Uterus (tissue), 3 donors: ENCODE measurements at regions not wholly inside any gene's neighbourhood (a gene's known extent, or its start where the extent isn't known, plus 50 kb on each side); places are given as distances from the start of the nearest gene placed in this dataset.

Experiments
- DNase-seq, 2 donors: peaks; one replicate each; pipeline ENCODE4 v3.0.0-alpha.2; 2019 to 2020
- H3K27ac ChIP-seq, 2 donors: fragments of 200-600 bp; sonication (generic); 1 replicate in 1 of 2; 2 replicates in 1 of 2; pipeline ENCODE4 v1.5.1; 2016 to 2018
- H3K27me3 ChIP-seq, 2 donors: fragments of 200-600 bp; sonication (generic); one replicate each; pipeline ENCODE4 v1.5.1; 2018 to 2019; ENCODE audit warnings: control low read depth in 1 of 2
- H3K36me3 ChIP-seq, 2 donors: fragments of 200-600 bp; sonication (generic); one replicate each; pipeline ENCODE4 v1.5.1; 2019; ENCODE audit warnings: control low read depth in 1 of 2
- H3K4me1 ChIP-seq, 2 donors: fragments of 200-600 bp; sonication (generic); one replicate each; pipeline ENCODE4 v1.5.1; 2018 to 2019; ENCODE audit warnings: control low read depth in 1 of 2
- H3K4me3 ChIP-seq, 2 donors: fragments of 200-600 bp; sonication (generic); 1 replicate in 1 of 2; 2 replicates in 1 of 2; pipeline ENCODE4 v1.5.1; 2018 to 2019; ENCODE audit warnings: mild to moderate bottlenecking in 1 of 2
- H3K9me3 ChIP-seq, 2 donors: fragments of 200-600 bp; sonication (generic); one replicate each; pipeline ENCODE4 v1.5.1; 2019; ENCODE audit warnings: control low read depth in 1 of 2
- CTCF ChIP-seq, 4 experiments: fragments of 200-600 bp in 2 of 4; fragments of 450-650 bp in 2 of 4; sonication (generic) in 2 of 4; IDR thresholded peaks; one replicate each; pipeline ENCODE4 v1.5.1; 2016 to 2019; ENCODE audit warnings: antibody characterized with exemption in 4 of 4, mild to moderate bottlenecking in 2 of 4, moderate library complexity in 1 of 4
- POLR2A ChIP-seq, 2 donors: fragments of 450-650 bp; IDR thresholded peaks; one replicate each; pipeline ENCODE4 v1.6.1; 2016; ENCODE audit warnings: antibody characterized with exemption in 2 of 2, mild to moderate bottlenecking in 1 of 2, moderate library complexity in 1 of 2
- intact Hi-C: fragments of 100-400 bp; cut with DNase I; formaldehyde crosslinking; loops from one replicate; pipeline ENCODE4 v1.15.1; 2023; ENCODE audit warnings: low total_unique reads
- donor health status: DM: yes; HTN: yes; CAD: no.

GRCh38 chr4:14132301-14132700 is 504.8 kb upstream of the BOD1L1 start:
- Histone ChIP-seq H3K36me3 (no peaks in the 10 kb centered on the region), H3K27ac (no peak overlapping the region), H3K4me1 (no peaks in the 10 kb centered on the region), H3K9me3 (no peaks in the 10 kb centered on the region), H3K4me3 (no peak overlapping the region), H3K27me3 (no peaks in the 10 kb centered on the region)
- no peak for DNase-seq
- intact Hi-C loops = no loop called here
- TF ChIP-seq CTCF (IDR thresholded peaks at IDR 0.05) (no peak), POLR2A (IDR thresholded peaks at IDR 0.05) (no peak)

DNA sequence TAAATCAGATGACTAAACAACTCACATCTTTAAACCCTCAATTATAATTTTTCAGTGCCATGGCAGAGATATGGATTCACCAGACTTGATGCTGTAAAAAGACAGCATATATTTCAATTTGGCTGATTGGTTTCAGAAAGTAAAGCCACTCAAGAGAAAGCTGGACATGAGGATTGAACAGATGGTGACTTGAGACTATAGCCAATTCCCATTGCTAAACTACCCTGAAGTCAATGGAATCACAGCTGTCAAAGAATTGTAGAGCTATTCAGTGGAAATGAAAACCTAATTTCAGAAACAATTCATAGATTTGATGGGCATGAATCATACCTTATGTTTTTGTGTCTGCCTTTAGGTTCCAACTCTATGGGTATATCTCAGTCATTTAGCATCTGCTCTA is 510.6 kb upstream of the BOD1L1 start:
- Histone ChIP-seq H3K27me3 (no peaks in the 10 kb centered on the region), H3K4me3 (no peak overlapping the region), H3K36me3 (no peaks in the 10 kb centered on the region), H3K27ac (no peak overlapping the region), H3K9me3 (no peaks in the 10 kb centered on the region), H3K4me1 (no peaks in the 10 kb centered on the region)
- intact Hi-C loops = no loop called here
- no peak for TF ChIP-seq CTCF (IDR thresholded peaks at IDR 0.05)
- TF ChIP-seq POLR2A (IDR thresholded peaks at IDR 0.05) = no peak
- no peak for DNase-seq

DNA sequence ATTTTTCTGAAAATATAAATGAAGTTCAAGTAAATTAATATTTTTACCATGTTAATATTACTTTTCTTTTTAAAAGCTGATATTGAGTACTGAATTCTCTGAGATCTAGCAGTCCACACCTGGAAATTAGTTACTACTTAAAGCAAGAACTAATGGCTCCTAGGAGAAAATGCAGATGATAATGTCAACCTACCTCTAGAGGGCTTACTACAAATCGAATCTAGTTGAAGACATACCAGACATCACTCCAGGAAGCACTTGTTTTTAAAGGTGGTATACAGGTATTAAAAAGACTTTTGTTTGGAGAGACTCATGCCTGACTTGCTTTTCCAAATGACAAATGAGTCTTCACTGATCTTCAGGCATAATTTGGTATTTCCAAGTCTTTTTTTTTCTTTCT is 516.4 kb upstream of the BOD1L1 start:
- no peaks in the 10 kb centered on the region for H3K36me3 ChIP-seq
- TF ChIP-seq POLR2A (IDR thresholded peaks at IDR 0.05) = no peak
- TF ChIP-seq CTCF (IDR thresholded peaks at IDR 0.05) = no peak
- intact Hi-C loops = no loop called here
- H3K9me3 ChIP-seq = no peaks in the 10 kb centered on the region
- no peak for DNase-seq
- no peak overlapping the region for H3K4me3 ChIP-seq
- no peak overlapping the region for H3K27ac ChIP-seq
- no peaks in the 10 kb centered on the region for H3K27me3 ChIP-seq
- H3K4me1 ChIP-seq = no peaks in the 10 kb centered on the region

DNA sequence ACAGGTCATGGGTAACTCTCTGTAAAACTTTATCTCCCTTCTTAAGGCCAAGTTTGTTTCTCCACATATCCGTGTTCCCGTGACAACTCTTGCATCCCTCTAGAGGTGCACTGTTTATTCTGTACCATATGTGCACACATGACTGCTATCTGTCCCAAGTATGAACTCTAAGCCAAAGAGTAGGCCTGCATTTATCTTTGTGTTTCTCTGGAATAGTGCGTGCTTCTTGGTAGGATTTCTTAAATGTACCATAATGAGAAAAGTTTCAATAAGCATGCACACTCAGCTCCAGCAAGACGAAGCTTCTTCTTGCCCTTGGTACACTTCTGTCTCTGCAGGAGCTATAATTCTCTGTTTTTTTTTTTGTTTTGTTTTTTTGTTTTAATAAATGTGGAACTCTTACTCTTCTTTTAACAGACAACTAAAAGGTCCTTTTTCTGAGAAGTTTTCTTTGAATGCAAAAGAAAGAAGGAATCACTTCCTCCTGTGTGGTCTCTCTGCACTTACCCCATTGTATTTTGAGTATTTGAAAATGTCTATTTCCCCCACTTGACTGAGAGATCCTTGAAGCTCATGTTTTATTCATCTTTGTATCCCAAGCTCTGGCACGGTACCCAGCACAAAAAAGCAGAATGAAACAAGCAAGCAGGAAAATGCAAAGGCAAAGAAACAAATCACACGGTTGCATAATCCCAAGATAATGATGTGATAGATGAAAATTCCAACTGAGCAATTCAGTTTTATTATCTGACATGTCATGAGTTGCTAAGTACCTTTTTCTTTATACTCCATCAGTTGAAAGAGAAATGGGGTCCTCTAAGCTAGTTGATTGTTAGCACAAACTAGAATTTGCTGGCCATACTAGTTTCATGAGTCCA is 521.9 kb upstream of the BOD1L1 start:
- intact Hi-C loops = no loop called here
- no peaks in the 10 kb centered on the region for H3K4me1 ChIP-seq
- DNase-seq = no peak
- H3K36me3 ChIP-seq = no peaks in the 10 kb centered on the region
- H3K9me3 ChIP-seq = no peaks in the 10 kb centered on the region
- H3K27ac ChIP-seq = no peak overlapping the region
- TF ChIP-seq POLR2A (IDR thresholded peaks at IDR 0.05) = no peak
- TF ChIP-seq CTCF (IDR thresholded peaks at IDR 0.05) = no peak
- no peak overlapping the region for H3K4me3 ChIP-seq
- H3K27me3 ChIP-seq = no peaks in the 10 kb centered on the region

- Histone ChIP-seq H3K27ac (no peak overlapping the region), H3K36me3 (no peaks in the 10 kb centered on the region), H3K4me1 (no peaks in the 10 kb centered on the region), H3K9me3 (no peaks in the 10 kb centered on the region), H3K27me3 (no peaks in the 10 kb centered on the region), H3K4me3 (no peak overlapping the region)
- TF ChIP-seq CTCF (IDR thresholded peaks at IDR 0.05) (no peak), POLR2A (IDR thresholded peaks at IDR 0.05) (no peak)
- intact Hi-C loops = no loop called here
- DNase-seq = no peak
Measured at GRCh38 chr4:14151101-14151500, 523.6 kb upstream of the BOD1L1 start.
